Keratinocyte (primary cell): ENCODE measurements at regions not wholly inside any gene's neighbourhood (a gene's known extent, or its start where the extent isn't known, plus 50 kb on each side); places are given as distances from the start of the nearest gene placed in this dataset.

Experiments
- DNase-seq: peaks from one replicate; pipeline ENCODE4 v3.0.0-alpha.2; 2011; ENCODE audit warnings: low read depth, missing footprints, low spot score
- FAIRE-seq: peaks from 2 replicates; lab custom pipeline; 2011; peaks lifted over from hg19 to GRCh38; lab: Jason Lieb, UNC
- H2AFZ ChIP-seq: 2 replicates; pipeline ENCODE4 v1.6.0; 2012; ENCODE audit warnings: low read length, control low read depth, inconsistent platforms; ENCODE audit not compliant: control insufficient read depth
- H3K27ac ChIP-seq: 2 replicates; pipeline ENCODE4 v1.5.1; 2011; ENCODE audit warnings: low read length; ENCODE audit not compliant: control insufficient read depth, insufficient read depth
- H3K27me3 ChIP-seq: 3 replicates; pipeline ENCODE4 v1.6.0; 2011; ENCODE audit warnings: low read length; ENCODE audit not compliant: control insufficient read depth, insufficient read depth; ENCODE audit errors: extremely low read depth
- H3K36me3 ChIP-seq, 2 experiments: 2 replicates in 1 of 2; 3 replicates in 1 of 2; pipeline ENCODE4 v1.5.1; 2011; ENCODE audit warnings: low read length in 2 of 2, mild to moderate bottlenecking in 1 of 2; ENCODE audit not compliant: control insufficient read depth in 2 of 2, insufficient read depth in 2 of 2; ENCODE audit errors: extremely low read depth in 1 of 2
- H3K4me1 ChIP-seq: 3 replicates; pipeline ENCODE4 v1.5.1; 2011; ENCODE audit warnings: low read length; ENCODE audit not compliant: control insufficient read depth, insufficient read depth; ENCODE audit errors: extremely low read depth
- H3K4me2 ChIP-seq: 3 replicates; pipeline ENCODE4 v1.6.0; 2011; ENCODE audit warnings: low read depth, low read length; ENCODE audit not compliant: control insufficient read depth, insufficient read depth; ENCODE audit errors: extremely low read depth
- H3K4me3 ChIP-seq, 3 experiments: fragments of 200-600 bp in 1 of 3; sonication (generic) in 1 of 3; 2 replicates in 2 of 3; 3 replicates in 1 of 3; pipeline ENCODE4 v1.5.1; 2011 to 2016; ENCODE audit warnings: low read length in 3 of 3, mild to moderate bottlenecking in 3 of 3, control low read depth in 2 of 3, inconsistent platforms in 1 of 3, low read depth in 1 of 3, mixed read lengths in 1 of 3, mixed run types in 1 of 3, moderate library complexity in 1 of 3; ENCODE audit not compliant: control insufficient read depth in 2 of 3, insufficient read depth in 2 of 3; ENCODE audit errors: extremely low read depth in 1 of 3
- H3K79me2 ChIP-seq: 2 replicates; pipeline ENCODE4 v1.6.0; 2012; ENCODE audit warnings: low read length; ENCODE audit not compliant: control insufficient read depth, insufficient read depth
- H3K9ac ChIP-seq: 3 replicates; pipeline ENCODE4 v1.6.0; 2011; ENCODE audit warnings: low read length; ENCODE audit not compliant: control insufficient read depth, insufficient read depth; ENCODE audit errors: extremely low read depth
- H3K9me1 ChIP-seq: 3 replicates; pipeline ENCODE4 v1.6.0; 2011; ENCODE audit warnings: low read length; ENCODE audit not compliant: control insufficient read depth, insufficient read depth; ENCODE audit errors: extremely low read depth
- H3K9me3 ChIP-seq: 2 replicates; pipeline ENCODE4 v1.5.1; 2012; ENCODE audit warnings: low read depth, low read length; ENCODE audit not compliant: control insufficient read depth
- H4K20me1 ChIP-seq: 3 replicates; pipeline ENCODE4 v1.6.0; 2011; ENCODE audit warnings: low read length; ENCODE audit not compliant: control insufficient read depth, insufficient read depth; ENCODE audit errors: extremely low read depth
- CTCF ChIP-seq, 3 experiments: IDR thresholded peaks in 1 of 3; conservative IDR thresholded peaks in 1 of 3; optimal IDR thresholded peaks in 1 of 3; 2 replicates in 2 of 3; 3 replicates in 1 of 3; pipeline versions ENCODE3 to v1.5.1; 2011; ENCODE audit warnings: low read length in 3 of 3, mild to moderate bottlenecking in 3 of 3, moderate library complexity in 2 of 3, control low read depth in 1 of 3, inconsistent platforms in 1 of 3; ENCODE audit not compliant: insufficient read depth in 2 of 3; ENCODE audit errors: extremely low read depth in 1 of 3
- EZH2 ChIP-seq: IDR thresholded peaks from one replicate; pipeline ENCODE4 v1.6.1; 2012; ENCODE audit warnings: inconsistent platforms, mild to moderate bottlenecking, low read length, moderate library complexity
- dilution Hi-C: fragments of 300-500 bp; cut with MboI; formaldehyde crosslinking; loops from one replicate; pipeline ENCODE4 v1.7.0; 2020; ENCODE audit warnings: low sequenced_read_pairs; ENCODE audit not compliant: extremely low pct_ligation_motif_present

DNA sequence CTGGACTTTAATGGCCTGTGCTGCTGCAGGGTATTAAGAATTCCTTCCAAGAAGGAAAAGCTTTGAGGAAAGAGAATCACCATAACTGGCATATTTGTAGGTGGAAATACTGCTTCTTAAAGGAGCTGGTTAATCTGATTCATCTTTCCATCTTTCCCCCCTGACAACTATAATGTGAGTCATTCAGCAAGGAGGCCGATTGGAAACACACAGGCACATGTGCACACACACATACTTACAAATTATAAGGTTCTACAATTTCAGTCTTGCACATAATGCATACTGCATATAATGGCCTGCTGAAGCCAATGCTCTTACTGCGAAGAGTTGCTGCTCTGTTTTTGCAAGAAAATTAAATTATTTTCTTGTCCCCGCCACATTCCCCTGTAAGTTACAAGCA is 78.8 kb upstream of the TPP2 start:
- DNase-seq (no peak), FAIRE-seq (no peak)
- H3K27me3 ChIP-seq = no peaks in the 10 kb centered on the region
- no peak overlapping the region for H3K9ac ChIP-seq
- no peaks in the 10 kb centered on the region for H3K36me3 ChIP-seq
- H3K4me3 ChIP-seq = no peak overlapping the region
- H3K9me3 ChIP-seq = no peaks in the 10 kb centered on the region
- no peaks in the 10 kb centered on the region for H3K4me1 ChIP-seq
- no peaks in the 10 kb centered on the region for H3K9me1 ChIP-seq
- H3K79me2 ChIP-seq = no peaks in the 10 kb centered on the region
- no peaks in the 10 kb centered on the region for H4K20me1 ChIP-seq
- H3K27ac ChIP-seq = no peak overlapping the region
- TF ChIP-seq CTCF (optimal IDR thresholded peaks at IDR 0.05 in 1 of 3, IDR thresholded peaks at IDR 0.05 in 1 of 3, conservative IDR thresholded peaks at IDR 0.05 in 1 of 3; ENCODE audit: extremely low read depth in 1 of 3, insufficient read depth in 2 of 3, low read length in 3 of 3) = no peak
- TF ChIP-seq EZH2 = no peak
- H2AFZ ChIP-seq = no peak overlapping the region
- dilution Hi-C loops = no loop called here
- H3K4me2 ChIP-seq = no peak overlapping the region

DNA sequence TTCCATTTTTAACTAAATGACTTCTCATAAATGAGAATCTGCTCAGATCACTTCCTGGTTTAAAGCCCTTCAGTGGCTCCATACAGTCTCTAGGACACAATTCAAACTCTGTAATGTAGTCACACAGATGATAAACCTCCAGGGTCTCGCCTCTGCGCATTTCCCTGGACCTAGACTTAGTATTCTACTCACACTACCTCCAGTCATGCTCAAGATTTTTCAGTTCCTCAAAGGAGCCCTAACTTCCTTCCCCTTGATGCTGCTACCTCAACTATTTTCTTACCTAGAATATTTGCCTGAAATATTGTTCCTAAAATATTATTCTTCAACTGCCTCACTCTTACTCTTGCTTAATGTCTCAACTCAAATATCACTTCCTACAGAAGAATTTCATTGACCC is 86.7 kb upstream of the TPP2 start:
- Histone ChIP-seq H3K79me2 (no peaks in the 10 kb centered on the region), H3K9me1 (no peaks in the 10 kb centered on the region), H4K20me1 (no peaks in the 10 kb centered on the region), H3K4me3 (no peak overlapping the region), H2AFZ (no peak overlapping the region), H3K27ac (no peak overlapping the region), H3K4me2 (no peak overlapping the region), H3K36me3 (no peaks in the 10 kb centered on the region), H3K9me3 (no peaks in the 10 kb centered on the region), H3K27me3 (no peaks in the 10 kb centered on the region), H3K9ac (no peak overlapping the region), H3K4me1 (no peaks in the 10 kb centered on the region)
- FAIRE-seq = no peak
- dilution Hi-C loops = no loop called here
- DNase-seq = no peak
- TF ChIP-seq EZH2 = no peak
- TF ChIP-seq CTCF (optimal IDR thresholded peaks at IDR 0.05 in 1 of 3, IDR thresholded peaks at IDR 0.05 in 1 of 3, conservative IDR thresholded peaks at IDR 0.05 in 1 of 3; ENCODE audit: extremely low read depth in 1 of 3, insufficient read depth in 2 of 3, low read length in 3 of 3) = no peak
